ENCODE measurements at regions not wholly inside any gene's neighbourhood (a gene's known extent, or its start where the extent isn't known, plus 50 kb on each side); places are given as distances from the start of the nearest gene placed in this dataset.
A peak's percentile ranks its signal among the peaks of the same experiment; 100 is the strongest.

- Histone ChIP-seq H3K79me2 (replicated peaks; ENCODE audit: insufficient read depth) (no peaks in the 10 kb centered on the region), H3K4me2 (no peak overlapping the region), H3K27ac (ENCODE audit: low read depth) (no peak overlapping the region), H2AFZ (peak overlapping the region; percentile 48; the same call in 1 of the 2 replicates), H3K9me2 (ENCODE audit: insufficient read depth) (no peaks in the 10 kb centered on the region), H3K4me1 (ENCODE audit: insufficient read depth) (no peaks in the 10 kb centered on the region), H3K4me3 (no peak overlapping the region), H3F3A (replicated peaks; ENCODE audit: low read depth) (no peaks in the 10 kb centered on the region), H3K27me3 (ENCODE audit: insufficient read depth) (no peaks in the 10 kb centered on the region), H3K36me3 (ENCODE audit: insufficient read depth) (no peaks in the 10 kb centered on the region), H4K20me1 (replicated peaks; ENCODE audit: insufficient read depth) (no peaks in the 10 kb centered on the region)
- H3K27ac Mint-ChIP-seq = no peak overlapping the region
- H3K27me3 Mint-ChIP-seq (ENCODE audit: insufficient read depth, low read depth, poor library complexity) = no peaks in the 10 kb centered on the region
- no peaks in the 10 kb centered on the region for H3K36me3 Mint-ChIP-seq (ENCODE audit: low read depth)
- TF ChIP-seq EZH2phosphoT487 (IDR thresholded peaks at IDR 0.05; ENCODE audit: unreplicated experiment) (no peak), JUNB (IDR thresholded peaks at IDR 0.05; ENCODE audit: unreplicated experiment) (no peak), ETS1 (IDR thresholded peaks at IDR 0.05) (no peak), STAT1 (IDR thresholded peaks at IDR 0.05; ENCODE audit: unreplicated experiment) (no peak)
- ATAC-seq (no peak), DNase-seq (ENCODE audit: low spot score) (no peak)
- peaks cover 4% of the 10 kb centered on the region for H3K4me1 Mint-ChIP-seq
- H3K4me3 Mint-ChIP-seq = no peak overlapping the region
- no peaks in the 10 kb centered on the region for H3K9me3 Mint-ChIP-seq
Measured at GRCh38 chr13:104593693-104594092, 1527.5 kb upstream of the SLC10A2 start.

GRCh38 chr13:104593251-104593576 is 1527.0 kb upstream of the SLC10A2 start:
- Histone ChIP-seq H3K27ac (ENCODE audit: low read depth) (no peak overlapping the region), H3K27me3 (ENCODE audit: insufficient read depth) (no peaks in the 10 kb centered on the region), H3K4me2 (no peak overlapping the region), H2AFZ (peak overlapping the region; percentile 33; the same call in 1 of the 2 replicates), H3K79me2 (replicated peaks; ENCODE audit: insufficient read depth) (no peaks in the 10 kb centered on the region), H3K36me3 (ENCODE audit: insufficient read depth) (no peaks in the 10 kb centered on the region), H3K4me3 (no peak overlapping the region), H4K20me1 (replicated peaks; ENCODE audit: insufficient read depth) (no peaks in the 10 kb centered on the region), H3K4me1 (ENCODE audit: insufficient read depth) (no peaks in the 10 kb centered on the region), H3K9me2 (ENCODE audit: insufficient read depth) (no peaks in the 10 kb centered on the region), H3F3A (replicated peaks; ENCODE audit: low read depth) (no peaks in the 10 kb centered on the region)
- Mint-ChIP-seq H3K27ac (no peak overlapping the region), H3K9me3 (no peaks in the 10 kb centered on the region), H3K27me3 (ENCODE audit: insufficient read depth, low read depth, poor library complexity) (no peaks in the 10 kb centered on the region), H3K4me1 (peaks cover 4% of the 10 kb centered on the region), H3K4me3 (no peak overlapping the region), H3K36me3 (ENCODE audit: low read depth) (no peaks in the 10 kb centered on the region)
- TF ChIP-seq ZNF462 (CRISPR knock-in tag; IDR thresholded peaks at IDR 0.05) = no peak
- TF ChIP-seq EZH2phosphoT487 (IDR thresholded peaks at IDR 0.05; ENCODE audit: unreplicated experiment) = no peak
- no peak for TF ChIP-seq JUNB (IDR thresholded peaks at IDR 0.05; ENCODE audit: unreplicated experiment)
- TF ChIP-seq ZNF114 (CRISPR knock-in tag; IDR thresholded peaks at IDR 0.05) = no peak
- no peak for TF ChIP-seq ZNF331 (CRISPR knock-in tag; IDR thresholded peaks at IDR 0.05; ENCODE audit: low read depth)
- DNase-seq (ENCODE audit: low spot score) (no peak), ATAC-seq (no peak)

All from GM23338 (cell line).